ENCODE measurements at regions not wholly inside any gene's neighbourhood (a gene's known extent, or its start where the extent isn't known, plus 50 kb on each side); places are given as distances from the start of the nearest gene placed in this dataset.

- no peak overlapping the region for H3K27ac ChIP-seq
- TF ChIP-seq CTCF (IDR thresholded peaks at IDR 0.05) (no peak), ZFX (IDR thresholded peaks at IDR 0.05; ENCODE audit: borderline replicate concordance) (no peak)
Measured at GRCh38 chr12:74917743-74918142, 291.9 kb downstream of the KCNC2 start.

GRCh38 chr12:74918291-74918690 lies 291.3 kb downstream of the KCNC2 start:
- TF ChIP-seq CTCF (IDR thresholded peaks at IDR 0.05) (no peak), ZFX (IDR thresholded peaks at IDR 0.05; ENCODE audit: borderline replicate concordance) (no peak)
- no peak overlapping the region for H3K27ac ChIP-seq

- H3K27ac ChIP-seq = no peak overlapping the region
- TF ChIP-seq CTCF (IDR thresholded peaks at IDR 0.05) = no peak
- TF ChIP-seq ZFX (IDR thresholded peaks at IDR 0.05; ENCODE audit: borderline replicate concordance) = no peak
Measured at GRCh38 chr12:74922117-74922516, 287.5 kb downstream of the KCNC2 start.

- no peak overlapping the region for H3K27ac ChIP-seq
- TF ChIP-seq ZFX (IDR thresholded peaks at IDR 0.05; ENCODE audit: borderline replicate concordance) (no peak), CTCF (IDR thresholded peaks at IDR 0.05) (no peak)
Measured at GRCh38 chr12:74922642-74923041, 287.0 kb downstream of the KCNC2 start.

- TF ChIP-seq ZFX (IDR thresholded peaks at IDR 0.05; ENCODE audit: borderline replicate concordance) (no peak), CTCF (IDR thresholded peaks at IDR 0.05) (no peak)
Measured at GRCh38 chr12:74941670-74942069, 268.0 kb downstream of the KCNC2 start.

GRCh38 chr12:74945771-74946198 lies 263.9 kb downstream of the KCNC2 start:
- no peak overlapping the region for H3K27ac ChIP-seq
- TF ChIP-seq ZFX (IDR thresholded peaks at IDR 0.05; ENCODE audit: borderline replicate concordance) = no peak
- no peak for TF ChIP-seq CTCF (IDR thresholded peaks at IDR 0.05)

More at GRCh38 chr12:74941670-74942069, 268.0 kb downstream of the KCNC2 start:
- no peak overlapping the region for H3K27ac ChIP-seq

GRCh38 chr12:74953697-74954096 lies 255.9 kb downstream of the KCNC2 start:
- H3K27ac ChIP-seq = no peak overlapping the region
- TF ChIP-seq ZFX (IDR thresholded peaks at IDR 0.05; ENCODE audit: borderline replicate concordance) (no peak), CTCF (IDR thresholded peaks at IDR 0.05) (no peak)
